Kidney (tissue), 13 donors: ENCODE measurements at regions not wholly inside any gene's neighbourhood (a gene's known extent, or its start where the extent isn't known, plus 50 kb on each side); places are given as distances from the start of the nearest gene placed in this dataset.

Experiments used
- DNase-seq, 5 donors: peaks; one replicate each; pipeline ENCODE4 v3.0.0-alpha.2; 2013 to 2020
- FAIRE-seq: peaks from 2 replicates; lab custom pipeline; 2012; peaks lifted over from hg19 to GRCh38; lab: Jason Lieb, UNC
- H3K27ac ChIP-seq, 2 donors: one replicate each; pipeline ENCODE4 v1.7.0; 2013; ENCODE audit warnings: low read depth in 2 of 2, low read length in 2 of 2, inconsistent platforms in 1 of 2
- H3K27me3 ChIP-seq: one replicate; pipeline ENCODE4 v1.7.1; 2013; ENCODE audit warnings: low read length, inconsistent platforms; ENCODE audit not compliant: control insufficient read depth, insufficient read depth
- H3K36me3 ChIP-seq, 3 donors: one replicate each; pipeline versions ENCODE4 v1.7.0 to v1.7.1; 2013; ENCODE audit warnings: low read length in 3 of 3, control low read depth in 1 of 3, inconsistent platforms in 1 of 3; ENCODE audit not compliant: insufficient read depth in 3 of 3, control insufficient read depth in 2 of 3
- H3K4me1 ChIP-seq, 3 donors: one replicate each; pipeline versions ENCODE4 v1.7.0 to v1.7.1; 2013; ENCODE audit warnings: low read length in 3 of 3, inconsistent platforms in 1 of 3, low read depth in 1 of 3; ENCODE audit not compliant: control insufficient read depth in 2 of 3, insufficient read depth in 2 of 3
- H3K4me3 ChIP-seq, 3 donors: one replicate each; pipeline versions ENCODE4 v1.7.0 to v1.8.1; 2013; ENCODE audit warnings: low read length in 3 of 3, control low read depth in 1 of 3, inconsistent platforms in 1 of 3
- H3K9ac ChIP-seq, 3 donors: one replicate each; pipeline versions ENCODE4 v1.7.0 to v1.7.1; 2013; ENCODE audit warnings: low read length in 3 of 3, control low read depth in 1 of 3, inconsistent platforms in 1 of 3
- H3K9me3 ChIP-seq, 3 donors: one replicate each; pipeline versions ENCODE4 v1.7.0 to v1.7.1; 2013; ENCODE audit warnings: low read length in 3 of 3, control low read depth in 1 of 3, inconsistent platforms in 1 of 3; ENCODE audit not compliant: control insufficient read depth in 2 of 3, insufficient read depth in 1 of 3
- CTCF ChIP-seq: IDR thresholded peaks from 3 replicates; pipeline ENCODE4 v1.5.1; 2012; ENCODE audit warnings: mild to moderate bottlenecking, moderate library complexity, borderline replicate concordance; ENCODE audit not compliant: insufficient read depth; ENCODE audit errors: extremely low read depth
- intact Hi-C: fragments of 100-400 bp; cut with DNase I; formaldehyde crosslinking; loops from one replicate; pipeline ENCODE4 v1.11.1; 2022
- donor health status: control.
- donor health status: control.
- donor health status: control.
- donor health status: control.
- donor health status: control.
- donor health status: DM: yes; HTN: yes; CAD: no.
- donor health status: Normal renal cell carcinoma (clear cell type).

- no peak for FAIRE-seq
- no peaks in the 10 kb centered on the region for H3K27me3 ChIP-seq
These were observed 61.4 kb upstream of the SIX3 start for GRCh38 chr2:44880125-44880483.

GRCh38 chr2:44881856-44882255 is 59.6 kb upstream of the SIX3 start:
- intact Hi-C loops, result no loop called here
- Histone ChIP-seq H3K36me3 (no peaks in the 10 kb centered on the region), H3K9ac (no peak overlapping the region), H3K27me3 (no peaks in the 10 kb centered on the region), H3K4me1 (no peaks in the 10 kb centered on the region), H3K27ac (no peak overlapping the region), H3K9me3 (no peaks in the 10 kb centered on the region), H3K4me3 (no peak overlapping the region)
- no peak for TF ChIP-seq CTCF
- FAIRE-seq, result no peak
- DNase-seq, result no peak

More at GRCh38 chr2:44880125-44880483, 61.4 kb upstream of the SIX3 start:
- intact Hi-C loops, result no loop called here
- Histone ChIP-seq H3K27ac (no peak overlapping the region), H3K36me3 (no peaks in the 10 kb centered on the region), H3K9ac (no peak overlapping the region), H3K4me1 (no peaks in the 10 kb centered on the region), H3K4me3 (no peak overlapping the region), H3K9me3 (peaks cover 0 to 3% (median 0%) of the 10 kb centered on the region in 3 donors)
- no peak for TF ChIP-seq CTCF
- no peak for DNase-seq

GRCh38 chr2:44883356-44883755 is 58.1 kb upstream of the SIX3 start:
- FAIRE-seq (no peak), DNase-seq (no peak)
- Histone ChIP-seq H3K4me3 (no peak overlapping the region), H3K4me1 (no peaks in the 10 kb centered on the region), H3K9me3 (no peaks in the 10 kb centered on the region), H3K36me3 (no peaks in the 10 kb centered on the region), H3K27ac (no peak overlapping the region), H3K9ac (no peak overlapping the region), H3K27me3 (no peaks in the 10 kb centered on the region)
- no peak for TF ChIP-seq CTCF
- intact Hi-C loops, result no loop called here

GRCh38 chr2:44884231-44884630 is 57.3 kb upstream of the SIX3 start:
- Histone ChIP-seq H3K27me3 (no peaks in the 10 kb centered on the region), H3K9ac (no peak overlapping the region), H3K4me1 (no peaks in the 10 kb centered on the region), H3K36me3 (no peaks in the 10 kb centered on the region), H3K4me3 (no peak overlapping the region), H3K9me3 (no peaks in the 10 kb centered on the region), H3K27ac (no peak overlapping the region)
- no peak for TF ChIP-seq CTCF
- intact Hi-C loops, result no loop called here
- FAIRE-seq (no peak), DNase-seq (no peak)
